ENCODE measurements at regions not wholly inside any gene's neighbourhood (a gene's known extent, or its start where the extent isn't known, plus 50 kb on each side); places are given as distances from the start of the nearest gene placed in this dataset.
A peak's percentile ranks its signal among the peaks of the same experiment; 100 is the strongest.

- no peak for DNase-seq (ENCODE audit: low spot score)
Measured at GRCh38 chr10:111348076-111348475, 271.2 kb downstream of the ADRA2A start.

DNA sequence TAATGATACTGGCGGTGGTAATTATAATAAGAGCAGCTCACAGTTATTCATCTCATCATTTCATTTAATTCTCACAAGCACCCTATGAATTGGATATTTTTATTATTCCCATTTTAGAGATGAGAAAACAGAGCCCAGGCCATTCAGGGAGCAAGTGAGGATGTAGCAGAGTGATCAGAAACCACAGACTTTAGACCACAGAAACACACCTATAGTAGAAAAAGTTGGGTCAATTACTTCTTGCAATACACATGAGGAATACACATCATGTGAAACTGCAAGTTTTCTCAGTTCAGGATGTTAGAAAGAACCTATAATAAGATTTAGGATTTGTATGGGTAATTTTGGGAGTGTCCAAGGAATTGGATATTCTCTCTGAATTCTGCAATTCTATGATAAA lies 278.0 kb downstream of the ADRA2A start:
- DNase-seq (ENCODE audit: low spot score) = no peak

- DNase-seq (ENCODE audit: low spot score) = no peak
Measured at GRCh38 chr10:111356571-111356970, 279.7 kb downstream of the ADRA2A start.

DNA sequence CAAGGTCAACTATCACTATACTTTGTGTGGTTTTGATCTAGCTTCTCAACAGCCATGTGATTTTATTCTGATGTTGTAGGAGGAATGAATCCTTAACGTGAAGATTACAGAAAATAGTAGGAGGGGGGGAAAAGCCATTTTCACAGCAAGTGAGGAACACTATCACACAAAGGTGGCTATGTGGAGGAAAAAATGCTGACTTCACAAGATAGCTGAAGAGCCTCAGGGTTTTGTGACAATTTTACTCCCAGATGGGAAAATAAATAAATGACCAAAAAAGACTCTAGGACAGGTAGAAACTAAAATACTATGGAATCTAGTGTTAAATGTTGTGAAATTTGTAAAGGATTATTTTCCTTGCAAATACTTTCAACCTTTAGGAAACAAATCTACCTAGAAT lies 281.0 kb downstream of the ADRA2A start:
- no peak for DNase-seq (ENCODE audit: low spot score)

- peak; percentile 65 for DNase-seq (ENCODE audit: low spot score)
Measured at GRCh38 chr10:111360260-111360925, 283.6 kb downstream of the ADRA2A start.

- no peak for DNase-seq (ENCODE audit: low spot score)
Measured at GRCh38 chr10:111367531-111367930, 290.7 kb downstream of the ADRA2A start.

GRCh38 chr10:111370101-111370500 lies 293.3 kb downstream of the ADRA2A start:
- DNase-seq (ENCODE audit: low spot score) = no peak

GRCh38 chr10:111373696-111374095 lies 296.9 kb downstream of the ADRA2A start:
- DNase-seq (ENCODE audit: low spot score) = no peak

DNA sequence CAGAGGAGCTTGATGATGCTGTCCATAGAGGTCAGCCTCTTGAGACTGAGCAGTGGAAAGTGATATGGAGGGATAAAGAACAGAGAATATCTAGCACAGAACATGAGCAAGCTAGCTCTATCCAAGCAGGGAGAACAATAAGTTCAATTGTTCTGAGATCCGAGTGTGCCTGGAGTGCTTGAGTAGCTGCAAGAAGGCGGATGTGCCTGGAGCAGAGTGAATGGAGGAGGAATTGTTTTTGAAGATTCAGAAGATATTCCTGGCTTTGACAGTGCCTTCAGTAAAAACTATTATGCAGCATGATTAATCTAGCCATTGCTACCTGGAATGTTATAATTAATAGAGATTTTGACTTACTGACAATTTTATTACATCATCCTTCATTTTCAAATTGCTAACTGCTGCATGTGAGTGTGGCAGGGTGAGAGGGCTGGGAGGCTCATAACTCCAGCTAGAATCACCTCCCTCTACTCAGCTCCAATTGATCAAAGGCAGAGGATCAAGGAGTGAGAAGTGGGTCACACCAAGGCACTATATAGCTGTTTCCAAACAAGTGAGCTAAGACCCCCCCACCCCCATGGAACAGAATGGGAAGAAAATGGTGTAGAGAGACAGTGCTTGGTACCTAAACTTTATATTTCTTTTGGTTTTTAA lies 302.8 kb downstream of the ADRA2A start:
- DNase-seq (ENCODE audit: low spot score) = no peak

- no peak for DNase-seq (ENCODE audit: low spot score)
Measured at GRCh38 chr10:111384556-111384955, 307.7 kb downstream of the ADRA2A start.

GRCh38 chr10:111390813-111391563 lies 314.2 kb downstream of the ADRA2A start:
- DNase-seq (ENCODE audit: low spot score) = no peak

DNA sequence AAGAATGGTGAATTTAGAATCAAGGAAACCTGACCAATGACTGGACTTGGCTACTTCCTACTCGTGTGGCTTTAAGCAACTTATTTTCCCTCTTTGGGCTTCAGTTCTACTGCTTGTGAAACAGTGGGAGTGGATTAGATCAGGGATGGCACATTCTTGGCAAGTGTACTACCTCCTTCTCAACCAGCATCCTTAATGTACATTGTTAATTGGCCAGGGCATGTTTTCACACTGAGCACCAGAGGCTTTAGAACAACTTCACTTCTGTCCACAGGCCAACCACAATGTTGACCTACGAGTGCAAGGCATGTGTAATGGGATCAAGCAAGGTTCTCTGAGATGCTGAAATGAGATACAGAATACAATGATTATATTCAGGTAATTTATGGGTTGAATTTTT lies 315.3 kb downstream of the ADRA2A start:
- DNase-seq (ENCODE audit: low spot score) = no peak

DNA sequence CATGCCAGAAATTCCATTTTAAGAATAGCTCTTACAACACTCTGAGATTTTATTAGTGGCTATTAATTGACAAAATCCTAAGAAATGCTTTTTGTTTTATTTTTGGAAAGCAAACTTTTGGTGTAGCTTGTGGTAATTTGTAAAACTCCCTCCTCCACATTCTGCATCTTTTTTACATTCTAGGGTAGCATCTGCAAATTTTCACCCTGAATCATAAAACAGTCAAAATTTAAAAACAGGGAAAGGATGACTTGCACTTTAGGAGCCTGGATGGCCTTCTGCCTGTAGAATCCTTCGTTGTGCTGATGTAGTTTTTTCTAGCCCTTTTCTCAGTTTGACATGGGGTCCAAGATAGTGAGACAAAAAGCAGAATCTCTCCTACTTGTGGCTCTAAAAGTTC lies 316.1 kb downstream of the ADRA2A start:
- no peak for DNase-seq (ENCODE audit: low spot score)

GRCh38 chr10:111410740-111411139 lies 333.9 kb downstream of the ADRA2A start:
- no peak for DNase-seq (ENCODE audit: low spot score)

- no peak for DNase-seq (ENCODE audit: low spot score)
Measured at GRCh38 chr10:111425459-111425858, 348.6 kb downstream of the ADRA2A start.

- no peak for DNase-seq (ENCODE audit: low spot score)
Measured at GRCh38 chr10:111429288-111430028, 352.6 kb downstream of the ADRA2A start.

DNA sequence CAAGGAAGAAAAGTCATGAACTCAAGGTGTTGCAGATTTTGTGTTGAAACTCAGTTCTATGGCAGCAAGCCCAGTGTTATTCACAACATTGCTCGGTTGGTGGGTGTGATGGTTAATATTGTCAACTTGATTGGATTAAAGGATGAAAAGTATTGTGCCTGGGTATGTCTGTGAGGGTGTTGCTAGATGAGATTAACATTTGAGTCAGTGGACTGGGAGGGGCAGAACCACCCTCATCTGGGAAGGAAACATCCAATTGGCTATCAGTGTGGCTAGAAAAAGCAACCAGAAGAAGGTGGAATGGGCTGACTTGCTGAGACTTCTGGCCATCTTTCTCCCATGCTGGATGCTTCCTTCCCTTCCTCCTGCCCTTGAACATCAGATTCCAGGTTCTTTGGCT lies 353.2 kb downstream of the ADRA2A start:
- no peak for DNase-seq (ENCODE audit: low spot score)

DNA sequence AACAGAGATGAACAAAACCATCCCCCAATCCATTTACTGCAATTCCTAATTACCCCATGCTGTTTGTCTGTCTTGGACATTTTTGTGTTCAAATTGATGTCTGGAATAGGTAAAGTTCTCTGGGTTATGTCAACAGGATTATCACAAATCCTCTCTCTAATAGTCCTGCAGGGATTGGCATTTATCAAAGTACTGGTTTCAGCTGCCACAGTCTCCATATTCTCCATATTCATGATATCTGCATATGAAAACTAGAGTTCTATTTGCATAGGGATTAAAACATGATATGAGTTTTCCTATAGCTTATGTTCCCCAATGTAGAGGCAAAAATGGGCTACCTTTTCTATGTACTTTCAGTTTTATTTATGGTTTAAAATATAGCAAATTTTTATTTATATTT lies 355.8 kb downstream of the ADRA2A start:
- no peak for DNase-seq (ENCODE audit: low spot score)

GRCh38 chr10:111435871-111436270 lies 359.0 kb downstream of the ADRA2A start:
- DNase-seq (ENCODE audit: low spot score) = no peak

GRCh38 chr10:111439034-111439842 lies 362.4 kb downstream of the ADRA2A start:
- DNase-seq (ENCODE audit: low spot score) = no peak

GRCh38 chr10:111440501-111440900 lies 363.7 kb downstream of the ADRA2A start:
- no peak for DNase-seq (ENCODE audit: low spot score)

DNA sequence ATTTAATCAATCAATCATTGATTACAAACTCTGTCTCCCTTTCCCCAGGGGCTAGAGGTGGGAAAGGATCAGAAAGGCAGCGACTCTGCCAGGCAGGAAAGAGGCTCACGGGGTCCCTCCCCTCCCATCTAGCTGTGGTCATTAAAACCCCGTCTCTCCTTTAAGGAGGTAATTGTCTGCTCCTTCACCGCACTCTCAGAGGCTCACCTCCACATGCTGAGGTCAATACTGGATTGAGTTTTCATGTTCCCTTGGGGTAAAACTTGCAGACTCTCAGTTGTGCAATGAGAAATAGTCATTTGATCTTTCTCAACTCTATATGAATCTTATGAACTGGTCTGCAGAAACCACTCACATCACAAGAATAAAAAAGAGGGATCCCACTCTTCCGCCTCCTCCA lies 368.8 kb downstream of the ADRA2A start:
- DNase-seq (ENCODE audit: low spot score) = no peak

All from RKO (cell line).